ENCODE measurements at regions not wholly inside any gene's neighbourhood (a gene's known extent, or its start where the extent isn't known, plus 50 kb on each side); places are given as distances from the start of the nearest gene placed in this dataset.
"Not testable (repeated sequence)": the region's sequence is repeated elsewhere in the genome, so short reads cannot be mapped to it uniquely, and the experiment has no call there.

DNA sequence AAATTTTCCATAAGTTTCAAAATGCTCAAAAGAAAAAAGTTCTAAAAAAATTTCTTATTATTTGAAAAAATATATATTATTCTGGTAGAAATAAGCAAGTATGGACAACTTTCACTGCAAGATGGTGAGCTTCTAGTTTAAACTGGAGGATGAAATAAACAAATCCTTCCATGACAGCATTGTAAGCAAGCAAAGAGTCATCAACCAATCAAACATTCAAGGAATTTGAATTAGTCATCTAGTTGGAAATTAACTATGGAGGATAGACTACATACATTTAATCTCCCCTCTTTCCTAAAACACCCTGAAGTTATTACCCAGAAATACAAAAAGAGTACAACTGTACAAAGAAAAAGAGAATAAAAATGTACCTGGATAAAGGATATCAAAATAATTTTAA lies 51.0 kb upstream of the IRX5 start:
- DNase-seq (ENCODE audit: low spot score), result no peak

DNA sequence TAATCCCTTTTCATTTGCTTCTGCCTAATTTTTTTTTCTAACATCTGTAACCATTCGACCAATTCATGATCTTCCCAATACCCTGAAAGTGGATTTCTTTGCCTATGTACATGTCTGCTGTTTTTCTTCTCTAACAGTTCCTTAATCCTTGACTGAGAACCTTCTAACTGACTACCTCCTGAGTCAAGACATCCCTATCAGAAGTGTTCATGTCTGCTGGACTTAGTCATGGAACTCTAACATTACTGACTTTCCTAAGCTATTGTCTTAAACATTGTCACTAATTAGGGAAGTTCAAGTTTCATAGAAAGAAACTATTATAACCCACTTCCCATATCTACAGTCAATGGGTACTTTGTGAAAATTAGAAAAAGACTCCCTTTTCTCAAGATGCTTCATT lies 52.4 kb upstream of the IRX5 start:
- no peak for DNase-seq (ENCODE audit: low spot score)

DNA sequence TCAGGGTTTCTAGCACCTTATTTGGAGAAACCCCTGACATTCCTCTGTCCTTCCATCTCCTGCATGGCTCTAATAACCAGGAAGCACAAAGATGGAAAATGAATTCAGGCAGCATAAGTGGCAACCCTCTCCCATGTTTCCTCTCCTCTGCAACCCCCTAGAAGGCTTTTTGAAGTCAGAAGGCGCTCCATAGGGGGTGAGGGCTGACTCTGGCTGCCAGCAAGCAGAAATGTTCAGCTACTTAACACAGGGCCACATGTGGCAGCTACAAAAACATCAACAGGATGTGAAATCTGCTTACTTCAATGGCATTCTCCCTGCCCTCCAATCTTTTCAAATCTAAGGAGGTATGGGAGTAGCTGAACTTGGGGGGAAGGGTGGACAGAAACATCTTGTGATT lies 55.2 kb upstream of the IRX5 start:
- DNase-seq (ENCODE audit: low spot score), result no peak

- not testable (repeated sequence) for DNase-seq (ENCODE audit: low spot score)
These were observed 56.8 kb upstream of the IRX5 start for GRCh38 chr16:54873716-54874373.

- no peak for DNase-seq (ENCODE audit: low spot score)
These were observed 57.6 kb upstream of the IRX5 start for GRCh38 chr16:54873071-54873470.

DNA sequence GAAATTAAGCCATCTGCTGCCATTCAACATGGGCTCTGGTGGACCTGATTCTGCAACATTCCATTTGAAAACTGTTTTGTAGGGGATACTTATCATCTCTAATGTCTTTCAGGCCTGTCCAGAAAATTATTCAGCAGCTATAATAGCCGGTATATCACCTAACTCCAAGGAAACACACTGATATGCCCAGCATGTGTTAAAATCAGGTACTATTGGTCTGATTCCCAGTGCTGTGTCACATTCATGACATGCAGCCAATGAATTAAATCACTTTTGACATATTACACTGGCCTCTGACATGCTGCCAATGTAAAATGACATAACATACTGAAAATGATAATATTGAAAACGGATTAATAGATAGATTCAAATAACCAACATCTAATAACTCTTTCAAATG lies 60.5 kb upstream of the IRX5 start:
- no peak for DNase-seq (ENCODE audit: low spot score)

DNA sequence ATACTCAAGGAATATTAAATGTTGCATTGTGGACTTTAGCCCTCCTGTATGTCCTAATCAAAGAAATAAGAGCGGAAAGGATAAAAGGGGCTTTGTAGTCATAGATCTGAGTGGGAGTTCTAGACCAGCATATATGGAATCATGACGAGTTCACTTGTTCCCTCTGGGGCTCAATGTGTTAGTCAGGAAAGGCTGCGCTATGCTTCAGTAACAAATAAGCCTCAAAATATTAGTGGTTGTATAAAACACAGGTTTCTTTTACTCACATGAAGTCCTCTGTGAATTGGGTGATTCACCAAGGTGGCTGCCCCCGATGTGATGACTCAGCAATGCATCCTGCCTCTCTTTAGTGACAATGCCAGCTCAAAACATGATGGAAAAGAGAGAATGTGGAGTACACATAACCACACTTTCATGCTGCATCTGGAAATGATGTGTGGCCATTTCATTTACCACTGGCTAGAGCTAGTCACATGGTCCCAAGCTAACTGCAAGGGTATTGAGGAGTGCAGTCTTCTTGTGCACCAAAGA lies 63.3 kb upstream of the IRX5 start:
- DNase-seq (ENCODE audit: low spot score), result no peak

DNA sequence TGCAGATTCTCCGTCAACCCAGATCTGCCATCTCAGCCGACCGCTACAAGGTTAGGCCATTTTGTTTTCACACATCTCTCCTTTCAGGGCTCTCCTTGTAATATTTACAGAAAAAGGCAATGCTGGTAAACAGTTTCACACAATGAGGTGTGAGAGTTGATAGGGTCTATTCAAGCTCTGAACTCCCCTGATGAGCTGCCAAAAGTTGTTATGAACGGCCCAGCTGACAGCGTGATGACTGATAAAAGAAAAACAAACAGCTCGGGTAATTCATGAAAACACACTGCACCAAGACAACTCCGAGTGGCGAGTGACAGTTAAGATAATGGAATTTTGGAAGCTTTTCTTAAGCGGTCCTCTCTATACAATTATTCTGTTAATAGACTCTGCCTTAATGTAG lies 68.1 kb upstream of the IRX5 start:
- DNase-seq (ENCODE audit: low spot score), result no peak

- DNase-seq (ENCODE audit: low spot score), result no peak
These were observed 73.8 kb upstream of the IRX5 start for GRCh38 chr16:54856871-54857270.

GRCh38 chr16:54847609-54848008 lies 83.1 kb upstream of the IRX5 start:
- no peak for DNase-seq (ENCODE audit: low spot score)

DNA sequence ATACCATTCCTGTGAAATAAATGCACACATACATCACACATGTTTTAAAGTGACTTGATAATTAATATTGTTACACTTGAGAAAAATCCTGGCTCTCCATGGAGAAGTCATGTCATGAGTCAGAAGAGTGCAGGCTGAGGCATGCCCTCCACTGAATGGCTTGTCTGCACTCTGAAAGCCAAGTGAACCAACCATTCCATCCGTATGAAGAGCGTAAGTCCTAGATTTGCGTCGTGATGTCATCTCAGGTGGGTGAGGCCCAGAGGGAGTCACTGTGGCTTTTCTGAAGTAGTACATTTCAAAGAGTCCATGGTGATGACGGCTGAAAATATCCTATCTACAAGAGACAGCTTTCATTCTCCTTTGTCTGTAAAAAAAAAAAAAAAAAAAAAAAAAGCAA lies 83.5 kb upstream of the IRX5 start:
- DNase-seq (ENCODE audit: low spot score), result no peak

DNA sequence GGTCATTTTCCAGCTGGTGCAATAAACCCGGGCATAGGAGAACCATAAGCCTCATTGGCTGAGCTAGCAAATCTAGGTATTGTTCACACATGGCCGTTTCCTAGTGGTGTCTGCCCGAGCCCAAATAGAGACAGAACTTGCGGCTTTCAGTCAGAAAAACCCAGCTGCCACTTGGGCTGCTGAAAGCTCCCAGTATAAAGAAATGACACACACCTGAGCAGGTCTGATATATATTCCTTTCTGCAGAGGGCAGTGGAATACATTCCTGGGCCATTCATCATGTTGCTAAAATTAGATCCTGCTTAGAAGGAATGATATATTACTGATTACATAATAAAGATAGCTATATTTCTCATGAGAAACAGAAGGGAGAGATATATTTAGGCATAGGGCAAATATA lies 83.9 kb upstream of the IRX5 start:
- no peak for DNase-seq (ENCODE audit: low spot score)

GRCh38 chr16:54843424-54843750 lies 87.3 kb upstream of the IRX5 start:
- DNase-seq (ENCODE audit: low spot score), result no peak

DNA sequence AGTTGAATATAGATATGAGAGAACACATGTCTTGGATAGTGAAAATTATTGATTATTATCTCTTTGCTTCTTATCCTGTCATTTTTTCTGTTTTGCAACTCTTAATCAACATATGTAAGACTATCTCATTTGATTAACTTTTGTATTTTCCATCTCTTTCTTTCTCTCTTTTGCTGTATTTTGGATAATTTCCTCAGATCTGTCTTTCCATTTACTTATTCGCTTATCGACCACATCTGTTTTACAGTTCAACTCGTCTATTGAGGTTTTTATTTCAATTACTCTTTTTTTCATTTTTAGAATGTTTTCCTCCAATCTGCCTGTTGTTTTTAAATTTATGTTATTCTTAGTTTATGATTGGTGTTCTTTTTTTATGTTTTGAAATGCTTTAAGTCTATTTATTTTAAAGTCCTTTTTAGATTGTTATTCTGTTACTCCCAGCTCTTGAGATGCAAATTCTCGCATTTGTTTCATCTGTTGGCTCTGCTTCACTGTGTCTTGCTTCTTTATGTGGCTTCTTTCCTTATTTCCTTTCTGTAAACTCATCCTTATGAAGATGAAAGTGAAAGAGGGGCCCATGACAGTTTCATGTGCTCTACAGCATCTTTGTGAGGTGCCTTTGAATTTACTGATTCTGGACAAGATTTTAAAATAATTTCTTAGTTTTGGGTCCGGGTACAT lies 87.8 kb upstream of the IRX5 start:
- no peak for DNase-seq (ENCODE audit: low spot score)

- no peak for DNase-seq (ENCODE audit: low spot score)
These were observed 101.0 kb upstream of the IRX5 start for GRCh38 chr16:54829691-54830090.

DNA sequence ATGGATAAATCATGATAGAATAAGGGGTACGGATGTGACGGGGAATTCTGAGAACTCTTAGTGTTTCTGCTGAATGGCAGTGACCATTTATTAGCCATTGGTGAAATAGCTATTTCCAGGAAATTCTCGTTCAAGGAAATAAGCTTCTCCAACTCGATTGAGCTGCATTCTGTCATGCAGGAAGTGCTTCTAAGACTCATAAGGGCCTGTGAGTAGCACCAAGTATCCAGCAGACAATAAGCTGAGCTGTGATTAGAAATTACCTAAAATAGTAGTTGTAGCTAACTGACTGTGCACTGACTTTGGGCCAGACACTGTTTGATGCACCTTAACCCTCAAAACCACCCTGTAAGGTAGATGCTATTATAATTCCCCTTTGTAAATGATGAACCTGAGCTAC lies 107.8 kb upstream of the IRX5 start:
- no peak for DNase-seq (ENCODE audit: low spot score)

DNA sequence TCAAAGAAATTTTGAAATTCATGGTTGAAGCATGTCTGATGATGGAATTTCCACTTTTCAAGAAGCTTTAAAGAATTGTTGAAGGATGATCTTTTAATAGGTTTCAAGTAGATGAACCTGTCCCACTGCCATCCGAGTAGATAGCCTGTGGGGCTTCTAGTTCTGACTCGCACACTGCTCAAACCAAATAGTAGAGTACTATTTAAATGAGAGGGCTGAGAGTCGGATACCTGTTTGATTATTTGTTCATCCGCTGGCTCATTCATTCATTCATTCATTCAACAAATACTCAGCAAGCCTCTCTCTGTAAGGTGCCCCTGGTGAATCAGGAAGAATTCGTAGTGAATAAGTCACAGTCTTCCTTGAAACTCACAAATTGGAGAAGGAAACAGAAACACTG lies 108.2 kb upstream of the IRX5 start:
- DNase-seq (ENCODE audit: low spot score), result no peak

DNA sequence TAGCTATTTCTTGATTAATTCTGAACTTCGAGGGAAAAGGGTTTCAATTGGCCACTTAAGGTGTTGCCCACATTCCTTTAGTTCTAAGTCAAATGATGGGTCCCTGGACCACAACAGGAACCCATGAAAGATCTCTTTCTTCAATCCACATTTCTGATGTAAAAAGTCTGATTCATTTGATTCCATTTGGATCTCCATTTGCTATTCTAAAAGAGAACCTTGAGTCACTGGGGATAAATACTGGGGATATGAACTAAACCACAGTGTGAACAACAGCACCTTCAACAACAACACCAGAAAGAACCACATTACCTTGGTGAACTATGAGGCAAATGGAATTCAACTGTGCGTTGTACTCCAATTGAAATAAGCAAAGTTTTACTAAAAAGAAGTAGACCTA lies 108.9 kb upstream of the IRX5 start:
- DNase-seq (ENCODE audit: low spot score), result no peak

DNA sequence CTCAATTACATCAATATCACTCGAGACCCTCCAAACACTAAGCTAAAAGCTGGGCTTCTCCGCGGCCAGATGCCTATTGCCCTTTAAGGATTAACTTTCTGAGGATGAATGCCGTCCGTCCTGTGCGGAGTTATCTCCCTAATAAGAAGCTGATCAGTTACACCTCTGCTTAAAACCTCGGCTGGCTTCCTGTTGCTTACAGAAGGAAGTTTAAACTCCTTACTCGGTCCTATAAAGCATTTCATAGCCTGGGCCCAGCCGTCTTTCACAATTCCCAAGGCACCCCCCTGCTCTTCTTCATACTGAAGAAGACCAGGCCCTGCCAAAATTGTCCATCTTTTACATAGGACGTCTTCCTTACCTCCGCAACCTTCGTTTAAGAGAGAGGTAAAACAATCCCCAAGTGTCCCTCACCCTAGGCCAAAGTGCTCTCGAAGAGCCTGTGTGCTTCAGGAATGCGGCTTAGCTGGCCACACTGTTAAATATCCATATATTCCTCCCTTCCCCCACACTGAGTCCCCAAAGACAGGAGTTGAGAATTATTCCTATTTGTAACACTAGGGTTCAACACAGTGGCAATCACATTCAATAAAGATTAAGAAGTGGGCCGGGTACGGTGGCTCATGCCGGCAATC lies 112.6 kb upstream of the IRX5 start:
- no peak for DNase-seq (ENCODE audit: low spot score)

DNA sequence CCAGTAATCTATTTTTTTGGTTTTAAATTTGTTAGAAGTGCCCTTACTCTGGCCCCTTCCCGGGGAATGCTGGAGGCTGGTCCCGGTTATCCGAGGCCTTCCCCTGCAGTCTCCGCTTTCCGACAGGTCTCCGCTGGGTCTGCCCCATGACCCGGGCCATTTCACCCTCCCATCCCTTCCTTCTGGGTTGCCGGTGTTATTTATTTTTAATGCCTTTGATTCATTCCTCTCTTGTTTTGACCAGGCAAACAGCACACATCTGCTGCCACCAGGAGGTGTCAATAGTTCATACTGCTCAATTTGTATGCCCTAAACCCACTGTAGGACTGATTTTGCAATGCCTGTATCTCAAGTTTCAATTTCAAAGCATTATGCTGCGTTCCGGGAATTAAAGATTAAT lies 113.2 kb upstream of the IRX5 start:
- no peak for DNase-seq (ENCODE audit: low spot score)

GRCh38 chr16:54816471-54816870 lies 114.2 kb upstream of the IRX5 start:
- no peak for DNase-seq (ENCODE audit: low spot score)

DNA sequence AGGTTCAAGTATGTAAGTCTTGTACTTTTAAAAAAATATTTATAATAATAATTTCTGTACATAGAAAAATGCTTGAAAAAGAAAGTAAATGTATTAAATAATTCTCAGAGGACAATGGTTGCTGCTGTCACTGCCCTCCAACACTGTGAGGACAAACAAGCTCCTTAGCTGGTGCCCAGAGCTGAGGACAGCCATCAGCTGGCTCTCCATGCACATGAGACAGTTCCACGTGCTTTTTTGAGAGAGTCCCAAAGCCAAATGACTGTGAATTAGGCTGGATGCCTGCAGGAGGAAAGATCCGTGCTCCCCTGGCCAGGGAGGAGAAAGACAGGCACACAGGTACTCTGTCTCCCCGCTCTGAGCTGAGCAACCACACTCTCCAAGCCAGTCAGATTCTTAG lies 115.5 kb upstream of the IRX5 start:
- DNase-seq (ENCODE audit: low spot score), result no peak

DNA sequence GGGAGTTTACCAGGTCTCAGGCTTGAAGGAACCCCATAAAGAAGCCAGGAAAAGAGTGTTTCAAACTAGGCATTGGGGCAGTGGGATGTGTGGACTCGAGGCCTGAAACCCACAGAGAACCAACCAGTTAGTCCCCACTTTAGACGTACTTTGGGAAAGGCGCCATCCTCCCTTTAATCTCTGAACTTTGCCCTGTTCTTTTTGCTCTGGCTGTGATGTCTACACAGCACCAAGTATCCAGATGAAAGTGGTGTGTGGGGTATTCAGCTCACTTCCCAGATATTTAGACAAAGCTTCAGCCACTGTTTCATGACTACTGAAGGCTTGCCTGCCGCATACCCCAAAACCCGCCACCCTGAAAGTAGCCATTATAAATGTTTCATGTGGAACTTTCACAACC lies 116.9 kb upstream of the IRX5 start:
- DNase-seq (ENCODE audit: low spot score), result no peak

DNA sequence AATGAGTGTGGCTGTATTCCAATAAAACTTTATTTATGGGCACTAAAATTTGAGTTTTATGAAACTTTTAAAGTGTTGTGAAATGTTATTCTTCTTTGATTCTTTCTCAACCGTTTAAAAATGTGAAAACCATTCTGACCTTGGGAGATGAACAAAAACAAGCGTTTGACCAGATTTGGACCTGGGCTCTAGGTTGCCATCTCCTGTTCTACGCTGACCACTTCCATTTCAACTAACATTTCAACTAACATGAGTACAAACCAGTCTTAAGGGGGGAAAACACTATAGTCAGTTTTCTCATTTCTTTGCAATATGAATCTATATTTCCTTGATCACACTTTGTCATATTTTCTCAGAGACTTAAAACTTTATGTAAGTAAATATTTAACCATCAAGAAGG lies 118.4 kb upstream of the IRX5 start:
- no peak for DNase-seq (ENCODE audit: low spot score)
